ENCODE measurements at regions not wholly inside any gene's neighbourhood (a gene's known extent, or its start where the extent isn't known, plus 50 kb on each side); places are given as distances from the start of the nearest gene placed in this dataset.

- Histone ChIP-seq H3K9ac (ENCODE audit: low read length in 3 of 3) (no peak overlapping the region), H3K27me3 (ENCODE audit: control insufficient read depth, insufficient read depth, low read length) (no peaks in the 10 kb centered on the region), H3K36me3 (ENCODE audit: control insufficient read depth in 2 of 3, insufficient read depth in 3 of 3, low read length in 3 of 3) (no peaks in the 10 kb centered on the region), H3K9me3 (ENCODE audit: control insufficient read depth in 2 of 3, insufficient read depth in 1 of 3, low read length in 3 of 3) (peaks cover 0 to 3% (median 0%) of the 10 kb centered on the region in 3 donors), H3K4me1 (ENCODE audit: control insufficient read depth in 2 of 3, insufficient read depth in 2 of 3, low read depth in 1 of 3, low read length in 3 of 3) (no peaks in the 10 kb centered on the region), H3K4me3 (ENCODE audit: low read length in 3 of 3) (peak overlapping the region in 1 of 3 donors; percentile 39), H3K27ac (ENCODE audit: low read depth in 2 of 2, low read length in 2 of 2) (no peak overlapping the region)
- TF ChIP-seq CTCF (IDR thresholded peaks at IDR 0.05; ENCODE audit: borderline replicate concordance, extremely low read depth, insufficient read depth) = no peak
- DNase-seq (peak; percentile 27 to 86 (median 81)), FAIRE-seq (no peak)
- intact Hi-C loops (cut with DNase I) = no loop called here
Measured at GRCh38 chr6:68575765-68576439, 59.2 kb upstream of the ADGRB3 start.

- H3K9ac ChIP-seq (ENCODE audit: low read length in 3 of 3) = no peak overlapping the region
- FAIRE-seq = no peak
- intact Hi-C loops (cut with DNase I) = no loop called here
Measured at GRCh38 chr6:68572975-68573374, 62.1 kb upstream of the ADGRB3 start.

GRCh38 chr6:68572525-68572924 is 62.6 kb upstream of the ADGRB3 start:
- H3K9me3 ChIP-seq (ENCODE audit: control insufficient read depth in 2 of 3, insufficient read depth in 1 of 3, low read length in 3 of 3) = peaks cover 0 to 6% (median 4%) of the 10 kb centered on the region in 3 donors
- no peaks in the 10 kb centered on the region for H3K27me3 ChIP-seq (ENCODE audit: control insufficient read depth, insufficient read depth, low read length)
- DNase-seq (peak in 1 of 5 donors; percentile 6), FAIRE-seq (no peak)
- TF ChIP-seq CTCF (IDR thresholded peaks at IDR 0.05; ENCODE audit: borderline replicate concordance, extremely low read depth, insufficient read depth) = peak; percentile 45
- intact Hi-C loops (cut with DNase I) = no loop called here
- H3K4me1 ChIP-seq (ENCODE audit: control insufficient read depth in 2 of 3, insufficient read depth in 2 of 3, low read depth in 1 of 3, low read length in 3 of 3) = no peaks in the 10 kb centered on the region
- H3K27ac ChIP-seq (ENCODE audit: low read depth in 2 of 2, low read length in 2 of 2) = no peak overlapping the region
- no peak overlapping the region for H3K9ac ChIP-seq (ENCODE audit: low read length in 3 of 3)
- H3K36me3 ChIP-seq (ENCODE audit: control insufficient read depth in 2 of 3, insufficient read depth in 3 of 3, low read length in 3 of 3) = no peaks in the 10 kb centered on the region
- no peak overlapping the region for H3K4me3 ChIP-seq (ENCODE audit: low read length in 3 of 3)

More at GRCh38 chr6:68572975-68573374, 62.1 kb upstream of the ADGRB3 start:
- Histone ChIP-seq H3K27me3 (ENCODE audit: control insufficient read depth, insufficient read depth, low read length) (no peaks in the 10 kb centered on the region), H3K36me3 (ENCODE audit: control insufficient read depth in 2 of 3, insufficient read depth in 3 of 3, low read length in 3 of 3) (no peaks in the 10 kb centered on the region), H3K4me3 (ENCODE audit: low read length in 3 of 3) (no peak overlapping the region), H3K9me3 (ENCODE audit: control insufficient read depth in 2 of 3, insufficient read depth in 1 of 3, low read length in 3 of 3) (peaks cover 0 to 6% (median 3%) of the 10 kb centered on the region in 3 donors), H3K4me1 (ENCODE audit: control insufficient read depth in 2 of 3, insufficient read depth in 2 of 3, low read depth in 1 of 3, low read length in 3 of 3) (no peaks in the 10 kb centered on the region), H3K27ac (ENCODE audit: low read depth in 2 of 2, low read length in 2 of 2) (no peak overlapping the region)
- no peak for DNase-seq
- no peak for TF ChIP-seq CTCF (IDR thresholded peaks at IDR 0.05; ENCODE audit: borderline replicate concordance, extremely low read depth, insufficient read depth)
